Inferior parietal cortex (tissue), 1 donor: ENCODE measurements at regions not wholly inside any gene's neighbourhood (a gene's known extent, or its start where the extent isn't known, plus 50 kb on each side); places are given as distances from the start of the nearest gene placed in this dataset.
"Not testable (repeated sequence)": the region's sequence is repeated elsewhere in the genome, so short reads cannot be mapped to it uniquely, and the experiment has no call there.

Source experiments
- DNase-seq: peaks from one replicate; pipeline ENCODE4 v3.0.0-alpha.2; 2016; ENCODE audit errors: extremely low spot score

DNA sequence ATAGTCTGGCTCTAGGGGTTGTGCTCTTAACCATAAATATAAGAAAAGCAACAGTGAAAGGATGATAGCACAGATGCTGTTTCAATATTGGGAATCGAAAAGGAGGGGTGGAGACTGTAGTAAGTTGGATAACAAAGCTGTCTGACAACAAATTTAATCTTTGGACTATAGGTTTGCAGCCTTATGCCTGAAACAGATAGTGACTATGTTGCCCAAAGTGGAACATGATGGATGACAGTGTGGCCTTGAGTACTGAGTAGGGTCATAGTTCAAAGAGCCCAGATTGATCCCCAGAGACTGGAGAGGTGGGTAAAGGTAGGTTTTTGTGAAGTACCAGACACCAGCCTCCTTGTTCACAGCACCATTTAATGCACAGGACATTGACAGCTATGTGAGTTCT, 144.0 kb upstream of the PALMD start:
- no peak for DNase-seq

- DNase-seq, result no peak
Observed at GRCh38 chr1:99502400-99502799, 143.5 kb upstream of the PALMD start.

DNA sequence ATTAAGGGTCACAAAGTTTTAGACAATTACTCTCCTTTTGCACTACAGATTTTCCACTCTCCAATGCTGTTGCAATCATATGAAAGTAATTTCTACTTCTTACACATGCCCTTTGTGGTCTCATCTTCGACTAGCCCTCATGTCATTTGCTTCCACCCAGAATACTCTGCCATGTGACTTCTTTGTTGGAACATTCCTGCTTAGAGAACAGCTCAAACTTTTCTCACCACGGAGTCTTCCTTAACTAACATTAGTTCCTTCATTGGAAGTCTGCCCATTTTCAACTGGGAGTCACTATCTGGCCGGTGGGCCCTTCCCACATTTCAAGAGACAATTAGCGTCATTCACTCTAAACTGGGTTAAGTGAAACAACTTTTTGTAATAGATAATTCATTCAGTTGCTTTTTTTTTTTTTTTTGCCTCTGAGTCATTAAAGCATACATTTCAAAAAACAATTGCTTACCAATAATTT, 142.6 kb upstream of the PALMD start:
- no peak for DNase-seq

- DNase-seq, result no peak
Observed at GRCh38 chr1:99504287-99504686, 141.6 kb upstream of the PALMD start.

GRCh38 chr1:99506631-99507030, 139.3 kb upstream of the PALMD start:
- no peak for DNase-seq

DNA sequence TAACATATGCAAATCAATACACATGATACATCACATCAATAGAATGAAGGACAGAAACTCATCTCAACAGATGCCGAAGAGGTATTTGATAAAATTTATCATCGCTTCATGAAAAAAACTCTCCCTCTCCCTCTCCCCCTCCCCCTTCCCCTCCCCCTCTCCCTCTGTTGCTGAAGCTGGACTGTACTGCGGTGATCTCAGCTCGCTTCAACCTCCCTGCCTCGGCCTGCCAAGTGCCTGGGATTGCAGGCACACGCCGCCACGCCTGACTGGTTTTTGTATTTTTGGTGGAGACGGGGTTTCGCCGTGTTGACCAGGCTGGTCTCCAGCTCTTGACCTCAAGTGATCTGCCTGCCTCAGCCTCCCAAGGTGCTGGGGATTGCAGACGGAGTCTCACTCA, 138.5 kb upstream of the PALMD start:
- DNase-seq, result not testable (repeated sequence)

GRCh38 chr1:99507906-99508732, 137.8 kb upstream of the PALMD start:
- DNase-seq, result no peak

DNA sequence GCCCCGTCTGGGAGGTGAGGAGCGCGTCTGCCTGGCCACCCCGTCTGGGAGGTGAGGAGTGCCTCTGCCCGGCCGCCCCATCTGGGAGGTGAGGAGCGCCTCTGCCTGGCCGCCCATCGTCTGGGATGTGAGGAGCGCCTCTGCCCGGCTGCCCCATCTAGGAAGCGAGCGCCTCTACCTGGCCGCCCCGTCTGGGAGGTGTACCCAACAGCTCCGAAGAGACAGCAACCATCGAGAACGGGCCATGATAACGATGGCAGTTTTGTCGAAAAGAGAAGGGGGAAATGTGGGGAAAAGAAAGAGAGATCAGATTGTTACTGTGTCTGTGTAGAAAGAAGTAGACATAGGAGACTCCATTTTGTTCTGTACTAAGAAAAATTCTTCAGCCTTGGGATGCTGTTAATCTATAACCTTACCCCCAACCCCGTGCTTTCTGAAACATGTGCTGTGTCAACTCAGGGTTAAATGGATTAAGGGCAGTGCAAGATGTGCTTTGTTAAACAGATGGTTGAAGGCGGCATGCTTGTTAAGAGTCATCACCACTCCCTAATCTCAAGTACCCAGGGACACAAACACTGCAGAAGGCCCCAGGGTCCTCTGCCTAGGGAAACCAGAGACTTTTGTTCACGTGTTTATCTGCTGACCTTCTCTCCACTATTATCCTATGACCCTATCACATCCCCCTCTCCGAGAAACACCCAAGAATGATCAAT, 137.0 kb upstream of the PALMD start:
- not testable (repeated sequence) for DNase-seq

- DNase-seq, result not testable (repeated sequence)
Observed at GRCh38 chr1:99514823-99515552, 130.9 kb upstream of the PALMD start.

DNA sequence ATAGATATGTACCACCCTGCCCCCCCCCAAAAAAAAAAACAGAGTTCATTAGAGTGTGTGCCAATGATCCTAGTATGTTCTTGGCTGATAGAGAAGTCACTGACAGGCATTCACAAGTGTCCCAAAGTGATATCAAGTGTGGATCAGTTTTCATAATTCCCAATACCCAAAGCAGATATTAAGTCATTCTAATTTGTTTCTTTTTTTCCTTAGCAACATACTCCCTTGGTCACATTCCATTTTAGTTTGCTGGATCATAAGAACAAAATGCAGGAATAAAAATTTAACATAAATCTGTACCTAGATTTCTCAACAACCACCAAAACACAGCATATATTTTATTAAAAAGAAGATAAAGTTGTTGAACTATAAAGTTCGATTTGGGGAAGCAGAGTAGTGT, 129.8 kb upstream of the PALMD start:
- no peak for DNase-seq

GRCh38 chr1:99520121-99520520, 125.8 kb upstream of the PALMD start:
- DNase-seq, result no peak

DNA sequence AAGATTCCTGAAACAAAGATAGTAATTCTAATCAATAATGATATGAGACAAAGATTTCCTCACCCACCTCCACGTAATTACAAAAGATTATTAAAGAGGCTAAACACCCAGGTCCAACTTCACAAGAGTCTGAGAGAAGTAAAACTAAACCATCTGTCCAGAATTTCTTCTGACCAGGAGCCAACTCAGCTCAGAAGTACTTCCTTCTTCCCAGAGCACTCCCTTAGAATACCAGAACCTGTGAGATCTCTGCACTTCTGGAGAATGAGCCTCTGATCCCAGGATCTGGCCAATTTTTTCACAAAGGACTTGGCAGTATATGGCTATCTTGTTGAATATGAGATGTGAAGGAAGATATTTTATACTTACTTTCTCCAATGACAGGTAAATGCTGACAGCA, 120.6 kb upstream of the PALMD start:
- no peak for DNase-seq

DNA sequence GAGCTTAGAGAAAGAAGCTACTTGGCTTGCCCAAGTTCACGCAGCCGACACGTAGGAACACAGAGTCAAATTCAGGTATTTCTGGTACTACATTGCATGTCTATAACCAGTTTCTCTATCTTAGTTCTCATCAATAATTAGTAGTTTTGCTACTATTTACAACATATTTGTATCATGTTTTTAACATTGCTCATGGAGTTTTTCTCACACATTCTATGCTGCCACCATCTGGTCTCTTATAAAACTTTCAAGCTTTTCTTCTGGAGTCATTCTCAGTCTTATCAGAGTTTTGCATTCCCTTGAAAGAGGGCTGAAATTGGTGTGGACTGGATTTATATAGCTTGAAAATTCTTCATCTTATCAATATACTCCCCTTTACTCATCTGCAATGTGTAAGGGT, 118.8 kb upstream of the PALMD start:
- DNase-seq, result peak; percentile 58

GRCh38 chr1:99527545-99527944, 118.4 kb upstream of the PALMD start:
- no peak for DNase-seq

DNA sequence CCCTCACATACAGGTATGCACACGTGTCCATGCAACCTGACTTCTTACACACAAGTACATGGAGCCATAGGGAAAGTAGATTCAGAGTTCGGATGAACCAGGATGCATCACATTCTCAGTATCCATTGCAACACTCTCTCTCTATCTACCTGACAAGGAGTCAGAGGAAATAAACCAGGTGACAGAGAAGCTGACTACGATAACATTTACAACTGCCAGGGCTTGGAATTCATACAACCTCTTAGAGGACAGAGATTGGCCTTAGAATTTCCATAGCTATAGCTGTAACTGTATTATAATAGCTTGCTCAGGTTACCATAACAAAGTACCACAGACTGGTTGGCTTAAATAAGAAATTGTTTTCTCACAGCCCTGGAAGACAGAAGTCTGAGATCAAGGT, 116.9 kb upstream of the PALMD start:
- DNase-seq, result no peak

- no peak for DNase-seq
Observed at GRCh38 chr1:99531578-99532275, 114.2 kb upstream of the PALMD start.

- DNase-seq, result no peak
Observed at GRCh38 chr1:99532276-99532580, 113.7 kb upstream of the PALMD start.

DNA sequence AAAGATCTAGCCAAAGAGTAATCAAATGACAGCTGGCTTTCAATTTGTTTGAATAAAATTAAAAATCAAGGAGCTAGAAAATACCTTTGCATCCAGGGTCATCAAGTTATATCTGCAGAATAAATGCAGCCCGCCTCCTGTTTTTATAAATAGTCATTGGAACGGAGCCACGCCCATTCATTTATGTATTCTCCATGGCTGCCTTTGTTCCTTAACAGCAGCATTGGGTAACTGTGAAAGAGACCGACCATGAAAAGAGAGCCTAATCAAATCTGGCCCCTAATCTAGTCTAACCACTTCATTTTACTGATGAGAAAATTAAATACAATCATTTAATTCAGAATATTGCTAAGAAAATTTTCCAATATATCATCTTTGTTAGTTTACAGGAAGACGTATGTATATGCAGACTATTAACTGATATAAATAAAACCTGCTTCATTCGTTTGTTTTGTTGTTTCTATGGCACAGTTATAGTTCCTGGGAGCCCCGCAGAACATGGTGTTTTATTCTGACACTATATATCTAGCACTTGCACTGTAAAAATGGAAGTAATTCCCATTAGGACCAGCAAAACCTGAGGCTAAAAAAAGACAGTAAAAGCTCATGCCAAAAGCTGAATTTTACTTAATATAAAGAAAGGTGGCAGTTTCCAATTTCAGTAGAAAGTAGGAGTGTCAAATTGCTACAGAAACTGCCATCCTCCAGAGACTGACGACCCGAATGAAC, 111.8 kb upstream of the PALMD start:
- no peak for DNase-seq

GRCh38 chr1:99534638-99534930, 111.3 kb upstream of the PALMD start:
- DNase-seq, result no peak

DNA sequence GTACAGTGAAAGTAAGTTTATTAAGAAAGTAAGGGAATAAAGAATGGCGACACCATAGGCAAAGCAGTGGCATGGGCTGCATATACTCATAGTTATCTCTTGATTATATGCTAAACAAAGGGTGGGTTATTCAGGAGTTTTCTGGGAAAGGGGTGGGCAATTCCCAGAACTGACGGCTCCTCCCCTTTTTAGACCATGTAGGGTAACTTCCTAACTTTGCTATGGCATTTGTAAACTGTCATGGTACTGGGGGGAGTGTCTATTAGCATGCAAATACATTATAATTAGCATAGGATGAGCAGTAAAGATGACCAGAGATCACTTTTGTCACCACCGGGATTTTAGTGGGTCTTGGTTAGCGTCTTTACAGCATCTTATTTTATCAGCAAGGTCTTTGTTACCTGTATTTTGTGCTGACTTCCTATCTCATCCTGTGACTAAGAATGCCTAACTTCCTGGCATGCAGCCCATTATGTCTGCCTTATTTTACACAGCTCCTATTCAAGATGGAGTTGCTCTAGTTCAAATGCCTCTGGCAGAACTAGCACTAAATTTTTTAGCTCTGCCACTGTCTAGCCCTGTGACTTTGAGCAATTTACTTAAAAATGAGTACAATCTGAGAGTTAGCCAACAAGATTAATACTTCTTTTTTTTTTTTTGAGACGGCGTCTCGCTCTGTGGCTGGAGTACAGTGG, 110.3 kb upstream of the PALMD start:
- no peak for DNase-seq
